Activated CD4-positive, CD25-positive, alpha-beta regulatory T cell treated with anti-CD3 and anti-CD28 coated beads, Interleukin-2, amount 50 U/mL, for 24 hours (primary cell): ENCODE measurements at regions not wholly inside any gene's neighbourhood (a gene's known extent, or its start where the extent isn't known, plus 50 kb on each side); places are given as distances from the start of the nearest gene placed in this dataset.
"Not testable (repeated sequence)": the region's sequence is repeated elsewhere in the genome, so short reads cannot be mapped to it uniquely, and the experiment has no call there.

Experiments
- ATAC-seq, 2 donors: fragments of 150-1000 bp; cut with Tn5 transposase; one replicate each; pipeline ENCODE4 v1.10.0; 2021; ENCODE audit warnings: mild to moderate bottlenecking in 1 of 2, moderate library complexity in 1 of 2

GRCh38 chr6:21710908-21711627 is 117.5 kb downstream of the SOX4 start:
- no peak for ATAC-seq

- no peak for ATAC-seq
Measured at GRCh38 chr6:21712213-21712612, 118.7 kb downstream of the SOX4 start.

- ATAC-seq, result no peak
Measured at GRCh38 chr6:21713481-21713880, 119.9 kb downstream of the SOX4 start.

- no peak for ATAC-seq
Measured at GRCh38 chr6:21715180-21715579, 121.6 kb downstream of the SOX4 start.

GRCh38 chr6:21722510-21722909 is 129.0 kb downstream of the SOX4 start:
- ATAC-seq, result no peak

GRCh38 chr6:21726676-21727075 is 133.1 kb downstream of the SOX4 start:
- no peak for ATAC-seq

- no peak for ATAC-seq
Measured at GRCh38 chr6:21728141-21728540, 134.6 kb downstream of the SOX4 start.

GRCh38 chr6:21729431-21729830 is 135.9 kb downstream of the SOX4 start:
- no peak for ATAC-seq

GRCh38 chr6:21730533-21730932 is 137.0 kb downstream of the SOX4 start:
- ATAC-seq, result no peak

- ATAC-seq, result no peak
Measured at GRCh38 chr6:21731411-21732031, 138.0 kb downstream of the SOX4 start.

GRCh38 chr6:21732032-21732730 is 138.6 kb downstream of the SOX4 start:
- not testable (repeated sequence) for ATAC-seq

- ATAC-seq, result no peak
Measured at GRCh38 chr6:21732731-21733130, 139.2 kb downstream of the SOX4 start.

- no peak for ATAC-seq
Measured at GRCh38 chr6:21733311-21733710, 139.8 kb downstream of the SOX4 start.

GRCh38 chr6:21734204-21734603 is 140.7 kb downstream of the SOX4 start:
- no peak for ATAC-seq

- no peak for ATAC-seq
Measured at GRCh38 chr6:21738180-21739094, 144.9 kb downstream of the SOX4 start.

- ATAC-seq, result no peak
Measured at GRCh38 chr6:21739241-21739640, 145.7 kb downstream of the SOX4 start.

- ATAC-seq, result no peak
Measured at GRCh38 chr6:21739838-21740237, 146.3 kb downstream of the SOX4 start.

- ATAC-seq, result no peak
Measured at GRCh38 chr6:21740376-21741124, 147.0 kb downstream of the SOX4 start.

GRCh38 chr6:21741221-21742109 is 147.9 kb downstream of the SOX4 start:
- ATAC-seq, result no peak

- ATAC-seq, result no peak
Measured at GRCh38 chr6:21742238-21742660, 148.7 kb downstream of the SOX4 start.

- ATAC-seq, result no peak
Measured at GRCh38 chr6:21744331-21744730, 150.8 kb downstream of the SOX4 start.
